ENCODE measurements at regions not wholly inside any gene's neighbourhood (a gene's known extent, or its start where the extent isn't known, plus 50 kb on each side); places are given as distances from the start of the nearest gene placed in this dataset.

- Histone ChIP-seq H2AFZ (ENCODE audit: control insufficient read depth, low read depth, low read length) (no peak overlapping the region), H3K4me2 (ENCODE audit: control insufficient read depth, insufficient read depth) (no peak overlapping the region), H3K4me1 (ENCODE audit: control insufficient read depth, insufficient read depth, low read length) (no peaks in the 10 kb centered on the region), H3K36me3 (ENCODE audit: control insufficient read depth in 2 of 2, insufficient read depth in 2 of 2, low read length in 1 of 2) (no peaks in the 10 kb centered on the region), H4K20me1 (ENCODE audit: control insufficient read depth, insufficient read depth) (no peaks in the 10 kb centered on the region), H3K4me3 (no peak overlapping the region), H3K79me2 (ENCODE audit: control insufficient read depth, insufficient read depth, low read length) (no peaks in the 10 kb centered on the region), H3K9ac (ENCODE audit: control insufficient read depth, insufficient read depth, low read length) (no peak overlapping the region), H3K9me3 (replicated peaks; ENCODE audit: control insufficient read depth, insufficient read depth, low read length) (no peaks in the 10 kb centered on the region), H3K27me3 (replicated peaks in 1 of 2; ENCODE audit: control insufficient read depth in 2 of 2, insufficient read depth in 2 of 2, low read length in 1 of 2) (no peaks in the 10 kb centered on the region), H3K27ac (ENCODE audit: control insufficient read depth, insufficient read depth) (no peak overlapping the region)
- SMC1A ChIA-PET (ENCODE audit: uncharacterized antibody, unreplicated experiment), result interaction anchor here (0.9 to 1.0 kb wide), 2 partner anchors 9 to 13 kb away, joined by 3 read pairs; no protein-coding TSS in a partner anchor
- intact Hi-C loops (cut with micrococcal nuclease; ENCODE audit: unreplicated experiment), result no loop called here
- FAIRE-seq, result no peak
- RAD21 ChIA-PET (ENCODE audit: unreplicated experiment), result no interaction called here
- no TSS peak for BruUV-seq (replicated peaks)
- POLR2A ChIA-PET, result no interaction called here
- 15% methylated on average over 3 of the region's 3 CpGs for WGBS (ENCODE audit: insufficient coverage, insufficient replicate concordance, low lambda C conversion rate, missing lambda C conversion rate)
- ATAC-seq, result no peak
- no peak for DNase-seq (ENCODE audit: low read depth, low spot score)
- in situ Hi-C loops (cut with MboI), result no loop called here
- TF ChIP-seq NR2C2 (IDR thresholded peaks at IDR 0.05; ENCODE audit: borderline replicate concordance, control insufficient read depth, insufficient read length, low read depth), result no peak
- no peak for TF ChIP-seq KAT2A (conservative IDR thresholded peaks at IDR 0.05; ENCODE audit: control insufficient read depth, low read depth, low read length)
- no peak for TF ChIP-seq STAT1 (conservative IDR thresholded peaks at IDR 0.05)
- CTCF ChIA-PET, result no interaction called here
These were observed 103.8 kb upstream of the GOT2 start for GRCh38 chr16:58837950-58838349.

GRCh38 chr16:58836427-58836826 is 102.3 kb upstream of the GOT2 start:
- TF ChIP-seq ATF2 (IDR thresholded peaks at IDR 0.05; ENCODE audit: low read length), result no peak
- TF ChIP-seq CREB1 (IDR thresholded peaks at IDR 0.05; ENCODE audit: low read depth), result no peak
- no peak for TF ChIP-seq MXI1 (IDR thresholded peaks at IDR 0.05; ENCODE audit: low read depth, low read length)
- no peak for TF ChIP-seq BMI1 (IDR thresholded peaks at IDR 0.05; ENCODE audit: borderline replicate concordance)
- TF ChIP-seq SUPT20H (IDR thresholded peaks at IDR 0.05; ENCODE audit: borderline replicate concordance, control insufficient read depth, low read depth, low read length), result no peak
- TF ChIP-seq CEBPB (IDR thresholded peaks at IDR 0.05; ENCODE audit: borderline replicate concordance in 1 of 2, low read depth in 2 of 2, low read length in 2 of 2), result no peak
- no peak for TF ChIP-seq ASH2L (IDR thresholded peaks at IDR 0.05; ENCODE audit: borderline replicate concordance, low read depth)
- TF ChIP-seq POU2F2 (IDR thresholded peaks at IDR 0.05; ENCODE audit: borderline replicate concordance, low read depth, low read length), result no peak
- TF ChIP-seq CHD1 (IDR thresholded peaks at IDR 0.05; ENCODE audit: low read depth, low read length), result no peak
- TF ChIP-seq PAX8 (IDR thresholded peaks at IDR 0.05), result no peak
- Histone ChIP-seq H4K20me1 (ENCODE audit: control insufficient read depth, insufficient read depth) (no peaks in the 10 kb centered on the region), H3K9ac (ENCODE audit: control insufficient read depth, insufficient read depth, low read length) (no peak overlapping the region), H3K4me2 (ENCODE audit: control insufficient read depth, insufficient read depth) (no peak overlapping the region), H3K79me2 (ENCODE audit: control insufficient read depth, insufficient read depth, low read length) (no peaks in the 10 kb centered on the region), H3K27me3 (replicated peaks in 1 of 2; ENCODE audit: control insufficient read depth in 2 of 2, insufficient read depth in 2 of 2, low read length in 1 of 2) (no peaks in the 10 kb centered on the region), H3K36me3 (ENCODE audit: control insufficient read depth in 2 of 2, insufficient read depth in 2 of 2, low read length in 1 of 2) (no peaks in the 10 kb centered on the region), H3K4me1 (ENCODE audit: control insufficient read depth, insufficient read depth, low read length) (no peaks in the 10 kb centered on the region), H3K9me3 (replicated peaks; ENCODE audit: control insufficient read depth, insufficient read depth, low read length) (no peaks in the 10 kb centered on the region), H3K27ac (ENCODE audit: control insufficient read depth, insufficient read depth) (no peak overlapping the region), H2AFZ (ENCODE audit: control insufficient read depth, low read depth, low read length) (no peak overlapping the region), H3K4me3 (no peak overlapping the region)
- DNase-seq (ENCODE audit: low read depth, low spot score), result no peak
- ChIA-PET POLR2A (no interaction called here), RAD21 (ENCODE audit: unreplicated experiment) (no interaction called here), SMC1A (ENCODE audit: uncharacterized antibody, unreplicated experiment) (interaction anchor here (1.1 to 1.2 kb wide), 2 partner anchors 49 to 370 kb away, joined by 3 read pairs; no protein-coding TSS in a partner anchor), CTCF (interaction anchor here (0.8 kb wide), 1 partner anchor 19 kb away, joined by 3 read pairs; no protein-coding TSS in a partner anchor)
- in situ Hi-C loops (cut with MboI) (no loop called here), intact Hi-C loops (cut with micrococcal nuclease; ENCODE audit: unreplicated experiment) (no loop called here)
- BruUV-seq (replicated peaks), result no TSS peak
- FAIRE-seq, result no peak
- WGBS (ENCODE audit: insufficient coverage, insufficient replicate concordance, low lambda C conversion rate, missing lambda C conversion rate), result 62% methylated on average over 6 of the region's 6 CpGs
- peak; percentile 55; the same call in 2 of the 3 replicates for ATAC-seq
